IMR-90 (cell line): ENCODE measurements at regions not wholly inside any gene's neighbourhood (a gene's known extent, or its start where the extent isn't known, plus 50 kb on each side); places are given as distances from the start of the nearest gene placed in this dataset.

Experiments used
- ATAC-seq: fragments of 200-7000 bp; cut with Tn5 transposase; 2 replicates; pipeline ENCODE4 v1.9.1; 2020; ENCODE audit warnings: low read depth, mild to moderate bottlenecking, moderate library complexity
- BruUV-seq: library from RNA; stranded (reverse); fragments of 400-500 nt; replicated peaks from 2 replicates; lab custom pipeline; 2021; lab: Mats Ljungman, UMichigan
- CTCF ChIA-PET: fragments of 300-600 bp; formaldehyde crosslinking; extraction: SDS; loops from one replicate; lab custom pipeline; 2021; ENCODE audit warnings: antibody characterized with exemption; lab: Yijun Ruan, JAX
- POLR2A ChIA-PET: fragments of 300-600 bp; sonication (Branson Sonifier 250); formaldehyde crosslinking; loops from one replicate; lab custom pipeline; 2022; ENCODE audit warnings: antibody characterized with exemption; ENCODE audit not compliant: unreplicated experiment; lab: Charles Lee
- DNase-seq: peaks from one replicate; pipeline ENCODE4 v3.0.0; 2013
- H2AFZ ChIP-seq: replicated peaks from 2 replicates; pipeline ENCODE3; 2013; ENCODE audit warnings: low read length, mild to moderate bottlenecking; ENCODE audit not compliant: poor library complexity
- H2AK5ac ChIP-seq: 2 replicates; pipeline ENCODE4 v1.6.1; 2013; ENCODE audit warnings: low read depth, low read length, inconsistent platforms
- H2AK9ac ChIP-seq: replicated peaks from 2 replicates; pipeline ENCODE3; 2013; ENCODE audit warnings: mild to moderate bottlenecking, low read depth, low read length, moderate library complexity; ENCODE audit not compliant: poor library complexity
- H2BK120ac ChIP-seq: 2 replicates; pipeline ENCODE4 v1.6.1; 2013; ENCODE audit warnings: low read depth, low read length, inconsistent platforms
- H2BK15ac ChIP-seq: 3 replicates; pipeline ENCODE4 v1.6.1; 2013; ENCODE audit warnings: low read depth, low read length, inconsistent platforms
- H2BK20ac ChIP-seq: 2 replicates; pipeline ENCODE4 v1.6.1; 2013; ENCODE audit warnings: low read depth, mild to moderate bottlenecking, inconsistent platforms, low read length, moderate library complexity
- H2BK5ac ChIP-seq: 2 replicates; pipeline ENCODE4 v1.6.1; 2013; ENCODE audit warnings: mild to moderate bottlenecking, low read depth, low read length, inconsistent platforms; ENCODE audit not compliant: poor library complexity, severe bottlenecking
- H3K14ac ChIP-seq: replicated peaks from 2 replicates; pipeline ENCODE4 v1.6.1; 2013; ENCODE audit warnings: low read depth, low read length, inconsistent platforms
- H3K18ac ChIP-seq: 2 replicates; pipeline ENCODE4 v1.6.1; 2013; ENCODE audit warnings: low read depth, low read length, control low read depth
- H3K23ac ChIP-seq: 2 replicates; pipeline ENCODE4 v1.6.1; 2013; ENCODE audit warnings: low read depth, low read length, inconsistent platforms
- H3K27ac ChIP-seq: 2 replicates; pipeline ENCODE4 v1.5.1; 2013; ENCODE audit warnings: mild to moderate bottlenecking, control low read depth, low read length; ENCODE audit not compliant: insufficient read depth
- H3K27me3 ChIP-seq: 2 replicates; pipeline ENCODE4 v1.6.1; 2013; ENCODE audit warnings: low read length; ENCODE audit not compliant: control insufficient read depth, insufficient read depth
- H3K36me3 ChIP-seq: 2 replicates; pipeline ENCODE4 v1.6.1; 2013; ENCODE audit warnings: low read length, mixed read lengths; ENCODE audit not compliant: control insufficient read depth, insufficient read depth
- H3K4ac ChIP-seq: 2 replicates; pipeline ENCODE4 v1.6.1; 2013; ENCODE audit warnings: low read depth, low read length, inconsistent platforms
- H3K4me1 ChIP-seq: 2 replicates; pipeline ENCODE4 v1.6.1; 2013; ENCODE audit warnings: low read length, mixed read lengths; ENCODE audit not compliant: control insufficient read depth, insufficient read depth
- H3K4me2 ChIP-seq: 2 replicates; pipeline ENCODE4 v1.6.1; 2013; ENCODE audit warnings: low read depth, mild to moderate bottlenecking, control low read depth, low read length, moderate library complexity
- H3K4me3 ChIP-seq: 2 replicates; pipeline ENCODE4 v1.5.1; 2013; ENCODE audit warnings: low read depth, mild to moderate bottlenecking, control low read depth, low read length, moderate library complexity; ENCODE audit not compliant: insufficient read depth
- H3K56ac ChIP-seq: 2 replicates; pipeline ENCODE4 v1.6.1; 2013; ENCODE audit warnings: low read length, inconsistent platforms; ENCODE audit not compliant: insufficient read depth; ENCODE audit errors: extremely low read depth
- H3K79me1 ChIP-seq, 2 experiments: 2 replicates each; pipeline ENCODE4 v1.6.1; 2013; ENCODE audit warnings: low read length in 2 of 2, inconsistent platforms in 1 of 2, low read depth in 1 of 2
- H3K9ac ChIP-seq: 2 replicates; pipeline ENCODE4 v1.6.1; 2013; ENCODE audit warnings: low read depth, low read length, control low read depth
- H3K9me1 ChIP-seq: 2 replicates; pipeline ENCODE4 v1.6.1; 2013; ENCODE audit warnings: low read length, inconsistent platforms; ENCODE audit not compliant: insufficient read depth
- H3K9me3 ChIP-seq: 2 replicates; pipeline ENCODE4 v1.6.1; 2013; ENCODE audit warnings: low read length; ENCODE audit not compliant: control insufficient read depth, insufficient read depth
- H4K20me1 ChIP-seq: 2 replicates; pipeline ENCODE4 v1.6.1; 2013; ENCODE audit warnings: low read length, inconsistent platforms; ENCODE audit not compliant: insufficient read depth
- H4K5ac ChIP-seq: 2 replicates; pipeline ENCODE4 v1.6.1; 2013; ENCODE audit warnings: mild to moderate bottlenecking, low read depth, low read length, control low read depth
- H4K8ac ChIP-seq, 2 experiments: 2 replicates each; pipeline ENCODE4 v1.6.1; 2013; ENCODE audit warnings: low read depth in 2 of 2, low read length in 2 of 2, control low read depth in 1 of 2, inconsistent platforms in 1 of 2
- H4K91ac ChIP-seq: 2 replicates; pipeline ENCODE4 v1.6.1; 2013; ENCODE audit warnings: low read depth, low read length, inconsistent platforms; ENCODE audit not compliant: insufficient read depth
- BHLHE40 ChIP-seq: fragments of 150-350 bp; IDR thresholded peaks from 2 replicates; pipeline ENCODE4 v1.6.1; 2016; ENCODE audit warnings: mild to moderate bottlenecking, low read depth, low read length
- CEBPB ChIP-seq: IDR thresholded peaks from 2 replicates; pipeline ENCODE4 v1.6.1; 2012; ENCODE audit warnings: low read depth, low read length, improper control_type of control experiment
- CHD1 ChIP-seq: IDR thresholded peaks from 2 replicates; pipeline ENCODE4 v1.6.1; 2012; ENCODE audit warnings: low read depth, low read length, improper control_type of control experiment
- FOS ChIP-seq: fragments of 150-350 bp; IDR thresholded peaks from 2 replicates; pipeline ENCODE4 v1.6.1; 2016; ENCODE audit warnings: low read depth, low read length
- MAFK ChIP-seq: IDR thresholded peaks from 2 replicates; pipeline ENCODE4 v1.6.1; 2012; ENCODE audit warnings: low read depth, low read length, improper control_type of control experiment
- MAZ ChIP-seq: IDR thresholded peaks from 2 replicates; pipeline ENCODE4 v1.6.1; 2012; ENCODE audit warnings: low read depth, mild to moderate bottlenecking, low read length, improper control_type of control experiment, moderate library complexity, borderline replicate concordance
- MXI1 ChIP-seq: IDR thresholded peaks from 2 replicates; pipeline ENCODE4 v1.6.1; 2012; ENCODE audit warnings: low read depth, mild to moderate bottlenecking, low read length, moderate library complexity, borderline replicate concordance
- NFE2L2 ChIP-seq: fragments of 150-350 bp; IDR thresholded peaks from 2 replicates; pipeline ENCODE4 v1.6.1; 2016; ENCODE audit warnings: low read depth, mild to moderate bottlenecking, low read length
- POLR2A ChIP-seq: IDR thresholded peaks from 2 replicates; pipeline ENCODE4 v1.6.1; 2012; ENCODE audit warnings: mild to moderate bottlenecking, low read depth, low read length
- RAD21 ChIP-seq: IDR thresholded peaks from 2 replicates; pipeline ENCODE4 v1.6.1; 2012; ENCODE audit warnings: low read length, improper control_type of control experiment
- RCOR1 ChIP-seq: IDR thresholded peaks from 2 replicates; pipeline ENCODE4 v1.6.1; 2012; ENCODE audit warnings: mild to moderate bottlenecking, low read length, improper control_type of control experiment; ENCODE audit not compliant: insufficient replicate concordance
- RFX5 ChIP-seq: IDR thresholded peaks from 2 replicates; pipeline ENCODE4 v1.8.0; 2012; ENCODE audit warnings: low read depth, mild to moderate bottlenecking, low read length, moderate library complexity
- SMC3 ChIP-seq: fragments of 150-350 bp; IDR thresholded peaks from 2 replicates; pipeline ENCODE4 v1.6.1; 2016; ENCODE audit warnings: low read depth, mild to moderate bottlenecking, antibody characterized with exemption, low read length, moderate library complexity
- USF2 ChIP-seq: fragments of 150-350 bp; IDR thresholded peaks from 2 replicates; pipeline ENCODE4 v1.6.1; 2017; ENCODE audit warnings: mild to moderate bottlenecking, antibody characterized with exemption, low read length, low read depth
- WGBS, 2 experiments: methylation state at CpG; one replicate each; pipeline versions ENCODE4 v1.1.5 to v1.1.7; 2013; ENCODE audit warnings: missing lambda C conversion rate in 2 of 2; ENCODE audit not compliant: insufficient read length in 1 of 2; ENCODE audit errors: extremely low coverage in 2 of 2; 5-methylcytosine and 5-hydroxymethylcytosine counted together
- dilution Hi-C: fragments of 300-500 bp; cut with HindIII; formaldehyde crosslinking; loops from one replicate; pipeline ENCODE4 v1.14.3; 2018; ENCODE audit warnings: low sequenced_read_pairs; ENCODE audit not compliant: unreplicated experiment
- in situ Hi-C: fragments of 300-500 bp; cut with MboI; formaldehyde crosslinking; loops from 3 replicates; pipeline ENCODE4 v1.14.3; 2019; ENCODE audit warnings: low sequenced_read_pairs, inconsistent platforms, mixed read lengths
- intact Hi-C: fragments of 100-400 bp; cut with micrococcal nuclease; formaldehyde crosslinking; loops from 2 replicates; pipeline ENCODE4 v1.10.0; 2022
- TF ChIP-seq, protein P1 (sequence below): conservative IDR thresholded peaks from 2 replicates; pipeline ENCODE4 v1.5.1; 2012; ENCODE audit warnings: mild to moderate bottlenecking, low read depth, low read length, improper control_type of control experiment
- TF ChIP-seq, protein P2 (sequence below): fragments of 150-350 bp; IDR thresholded peaks from 2 replicates; pipeline ENCODE4 v1.6.1; 2016; ENCODE audit warnings: low read depth, mild to moderate bottlenecking, low read length, moderate library complexity, borderline replicate concordance

DNA sequence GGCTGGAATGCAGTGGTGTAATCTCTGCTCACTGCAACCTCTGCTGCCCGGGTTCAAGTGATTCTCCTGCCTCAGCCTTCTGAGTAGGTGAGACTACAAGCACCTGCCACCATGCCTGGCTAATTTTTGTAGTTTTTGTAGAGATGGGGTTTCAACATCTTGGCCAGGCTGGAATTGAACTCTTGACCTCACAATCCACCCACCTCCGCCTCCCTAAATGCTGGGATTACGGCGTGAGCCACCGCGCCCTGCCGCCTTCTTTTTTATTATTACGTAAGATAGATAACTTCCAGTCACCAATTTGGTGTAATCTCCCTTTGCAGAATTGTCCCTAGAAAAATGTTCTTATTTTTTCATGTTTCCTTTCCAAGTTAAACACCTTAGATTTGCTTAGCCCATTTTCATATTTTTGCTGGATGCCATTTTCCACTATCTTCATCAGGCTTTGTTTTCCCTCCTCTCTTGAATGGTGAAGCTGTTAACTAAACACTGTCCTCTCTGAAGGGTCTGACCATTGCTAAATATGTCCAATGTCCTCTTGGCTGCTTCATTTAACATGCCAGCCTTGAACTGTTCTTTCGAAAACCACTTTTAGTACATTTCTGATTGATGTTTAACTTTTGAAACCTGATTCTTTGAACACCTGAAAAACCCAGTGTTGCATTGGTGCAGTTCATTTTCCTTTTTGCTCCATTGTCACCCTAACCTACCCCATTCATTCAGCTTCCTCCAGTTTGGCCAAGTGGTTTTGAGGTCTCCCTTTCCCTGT is 135.1 kb upstream of the PIK3R1 start:
- H3K9me1 ChIP-seq = no peaks in the 10 kb centered on the region
- H3K27me3 ChIP-seq = no peaks in the 10 kb centered on the region; the same call in 1 of the 2 replicates
- H3K9ac ChIP-seq = no peak overlapping the region
- no peak overlapping the region for H2BK5ac ChIP-seq
- ATAC-seq = no peak
- no peak overlapping the region for H4K5ac ChIP-seq
- H3K4me1 ChIP-seq = no peaks in the 10 kb centered on the region
- no peak for TF ChIP-seq RCOR1
- no peak for TF ChIP-seq SMC3
- TF ChIP-seq NFE2L2 = no peak
- TF ChIP-seq FOS = no peak
- TF ChIP-seq CHD1 = no peak
- TF ChIP-seq RAD21 = no peak
- no peak for TF ChIP-seq MXI1
- TF ChIP-seq USF2 = no peak
- no peak for TF ChIP-seq POLR2A
- TF ChIP-seq, protein P1, sequence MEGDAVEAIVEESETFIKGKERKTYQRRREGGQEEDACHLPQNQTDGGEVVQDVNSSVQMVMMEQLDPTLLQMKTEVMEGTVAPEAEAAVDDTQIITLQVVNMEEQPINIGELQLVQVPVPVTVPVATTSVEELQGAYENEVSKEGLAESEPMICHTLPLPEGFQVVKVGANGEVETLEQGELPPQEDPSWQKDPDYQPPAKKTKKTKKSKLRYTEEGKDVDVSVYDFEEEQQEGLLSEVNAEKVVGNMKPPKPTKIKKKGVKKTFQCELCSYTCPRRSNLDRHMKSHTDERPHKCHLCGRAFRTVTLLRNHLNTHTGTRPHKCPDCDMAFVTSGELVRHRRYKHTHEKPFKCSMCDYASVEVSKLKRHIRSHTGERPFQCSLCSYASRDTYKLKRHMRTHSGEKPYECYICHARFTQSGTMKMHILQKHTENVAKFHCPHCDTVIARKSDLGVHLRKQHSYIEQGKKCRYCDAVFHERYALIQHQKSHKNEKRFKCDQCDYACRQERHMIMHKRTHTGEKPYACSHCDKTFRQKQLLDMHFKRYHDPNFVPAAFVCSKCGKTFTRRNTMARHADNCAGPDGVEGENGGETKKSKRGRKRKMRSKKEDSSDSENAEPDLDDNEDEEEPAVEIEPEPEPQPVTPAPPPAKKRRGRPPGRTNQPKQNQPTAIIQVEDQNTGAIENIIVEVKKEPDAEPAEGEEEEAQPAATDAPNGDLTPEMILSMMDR = no peak
- no peak for TF ChIP-seq MAFK
- no peak for TF ChIP-seq CEBPB
- no peak for TF ChIP-seq RFX5
- TF ChIP-seq MAZ = no peak
- no peak for TF ChIP-seq BHLHE40
- TF ChIP-seq, protein P2, sequence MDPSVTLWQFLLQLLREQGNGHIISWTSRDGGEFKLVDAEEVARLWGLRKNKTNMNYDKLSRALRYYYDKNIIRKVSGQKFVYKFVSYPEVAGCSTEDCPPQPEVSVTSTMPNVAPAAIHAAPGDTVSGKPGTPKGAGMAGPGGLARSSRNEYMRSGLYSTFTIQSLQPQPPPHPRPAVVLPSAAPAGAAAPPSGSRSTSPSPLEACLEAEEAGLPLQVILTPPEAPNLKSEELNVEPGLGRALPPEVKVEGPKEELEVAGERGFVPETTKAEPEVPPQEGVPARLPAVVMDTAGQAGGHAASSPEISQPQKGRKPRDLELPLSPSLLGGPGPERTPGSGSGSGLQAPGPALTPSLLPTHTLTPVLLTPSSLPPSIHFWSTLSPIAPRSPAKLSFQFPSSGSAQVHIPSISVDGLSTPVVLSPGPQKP = no peak
- no peak overlapping the region for H2AFZ ChIP-seq
- 92% methylated on average over 6 of the region's 9 CpGs; no CpG with 5 or more reads in 1 of the 2 experiments for WGBS, 2 experiments
- no peaks in the 10 kb centered on the region for H4K20me1 ChIP-seq
- H2BK15ac ChIP-seq = no peak overlapping the region
- H3K18ac ChIP-seq = no peak overlapping the region
- DNase-seq = no peak
- H4K91ac ChIP-seq = no peak overlapping the region
- H2BK120ac ChIP-seq = no peak overlapping the region
- ChIA-PET POLR2A (no interaction called here), CTCF (no interaction called here)
- in situ Hi-C loops (no loop called here), intact Hi-C loops (no loop called here), dilution Hi-C loops (no loop called here)
- no peak overlapping the region for H3K27ac ChIP-seq
- H3K9me3 ChIP-seq = no peaks in the 10 kb centered on the region
- H3K14ac ChIP-seq = no peak overlapping the region
- no peak overlapping the region for H3K4ac ChIP-seq
- no peaks in the 10 kb centered on the region for H3K79me1 ChIP-seq
- no peaks in the 10 kb centered on the region for H3K36me3 ChIP-seq
- no peak overlapping the region for H2AK9ac ChIP-seq
- H3K56ac ChIP-seq = no peak overlapping the region
- H3K4me3 ChIP-seq = no peak overlapping the region
- H3K23ac ChIP-seq = no peak overlapping the region
- BruUV-seq = no TSS peak
- no peak overlapping the region for H3K4me2 ChIP-seq
- H2AK5ac ChIP-seq = no peak overlapping the region
- H2BK20ac ChIP-seq = no peak overlapping the region
- H4K8ac ChIP-seq = no peak overlapping the region
